Neural progenitor cell (in vitro differentiated cells): ENCODE measurements at regions not wholly inside any gene's neighbourhood (a gene's known extent, or its start where the extent isn't known, plus 50 kb on each side); places are given as distances from the start of the nearest gene placed in this dataset.

Experiments used
- DNase-seq: peaks from one replicate; pipeline ENCODE4 v3.0.0-alpha.2; 2016; ENCODE audit warnings: low spot score
- H2AFZ ChIP-seq: fragments of 200-600 bp; sonication (generic); replicated peaks from 2 replicates; pipeline ENCODE4 v1.6.1; 2016; ENCODE audit warnings: antibody characterized with exemption
- H3F3A ChIP-seq: fragments of 200-600 bp; sonication (generic); 2 replicates; pipeline ENCODE4 v1.6.1; 2016; ENCODE audit warnings: antibody characterized with exemption, low read depth
- H3K27ac ChIP-seq: fragments of 200-600 bp; sonication (generic); 2 replicates; pipeline ENCODE4 v1.5.1; 2016; ENCODE audit warnings: mild to moderate bottlenecking
- H3K27me3 ChIP-seq: fragments of 200-600 bp; sonication (generic); 2 replicates; pipeline ENCODE4 v1.6.1; 2016; ENCODE audit warnings: mild to moderate bottlenecking, moderate library complexity
- H3K36me3 ChIP-seq: fragments of 200-600 bp; sonication (generic); 2 replicates; pipeline ENCODE4 v1.5.1; 2016
- H3K4me1 ChIP-seq: fragments of 200-600 bp; sonication (generic); 2 replicates; pipeline ENCODE4 v1.6.1; 2016; ENCODE audit warnings: mixed run types
- H3K4me2 ChIP-seq: fragments of 200-600 bp; sonication (generic); 2 replicates; pipeline ENCODE4 v1.6.1; 2016
- H3K4me3 ChIP-seq: fragments of 200-600 bp; sonication (generic); 2 replicates; pipeline ENCODE4 v1.5.1; 2016
- H3K79me2 ChIP-seq: fragments of 200-600 bp; sonication (generic); 2 replicates; pipeline ENCODE4 v1.6.1; 2016; ENCODE audit warnings: low read depth
- H3K9ac ChIP-seq: fragments of 200-600 bp; sonication (generic); 2 replicates; pipeline ENCODE4 v1.6.1; 2016
- H3K9me3 ChIP-seq: fragments of 200-600 bp; sonication (generic); 2 replicates; pipeline ENCODE4 v1.5.1; 2016; ENCODE audit warnings: low read depth
- H4K20me1 ChIP-seq: fragments of 200-600 bp; sonication (generic); 2 replicates; pipeline ENCODE4 v1.6.1; 2016; ENCODE audit warnings: low read depth
- H3K27ac Mint-ChIP-seq: 3 replicates; pipeline ENCODE4 v1.8.0; 2021; ENCODE audit warnings: mixed read lengths
- H3K27me3 Mint-ChIP-seq: 2 replicates; pipeline ENCODE4 v1.8.0; 2022; ENCODE audit warnings: low read depth, mild to moderate bottlenecking, inconsistent platforms, moderate library complexity, mixed read lengths; ENCODE audit not compliant: insufficient read depth
- H3K36me3 Mint-ChIP-seq: 3 replicates; pipeline ENCODE4 v1.8.0; 2021; ENCODE audit warnings: mixed read lengths
- H3K4me1 Mint-ChIP-seq: 3 replicates; pipeline ENCODE4 v1.8.0; 2021; ENCODE audit warnings: mixed read lengths
- H3K4me3 Mint-ChIP-seq: 3 replicates; pipeline ENCODE4 v1.8.0; 2021; ENCODE audit warnings: mild to moderate bottlenecking, moderate library complexity, mixed read lengths
- H3K9me3 Mint-ChIP-seq: 3 replicates; pipeline ENCODE4 v1.8.0; 2020; ENCODE audit warnings: mixed read lengths
- CTCF ChIP-seq: fragments of 200-600 bp; sonication (generic); IDR thresholded peaks from 2 replicates; pipeline ENCODE4 v1.5.1; 2017; ENCODE audit warnings: antibody characterized with exemption, mild to moderate bottlenecking
- EZH2 ChIP-seq: fragments of 200-600 bp; sonication (generic); IDR thresholded peaks from 2 replicates; pipeline ENCODE4 v1.6.1; 2017; ENCODE audit warnings: antibody characterized with exemption, mild to moderate bottlenecking, moderate library complexity
- EZH2phosphoT487 ChIP-seq: fragments of 200-600 bp; sonication (generic); IDR thresholded peaks from 2 replicates; pipeline ENCODE4 v1.6.1; 2017; ENCODE audit warnings: antibody characterized with exemption

GRCh38 chr4:160493206-160493605 lies 1390.3 kb downstream of the RAPGEF2 start:
- Mint-ChIP-seq H3K27ac (no peak overlapping the region), H3K9me3 (peaks cover 15% of the 10 kb centered on the region), H3K4me1 (no peaks in the 10 kb centered on the region), H3K27me3 (no peaks in the 10 kb centered on the region), H3K4me3 (no peak overlapping the region), H3K36me3 (no peaks in the 10 kb centered on the region)
- Histone ChIP-seq H3K4me2 (no peak overlapping the region), H3K4me3 (no peak overlapping the region), H3K27ac (no peak overlapping the region), H3K9me3 (no peaks in the 10 kb centered on the region), H2AFZ (no peak overlapping the region), H3F3A (no peaks in the 10 kb centered on the region), H3K9ac (no peak overlapping the region), H3K4me1 (no peaks in the 10 kb centered on the region), H3K27me3 (no peaks in the 10 kb centered on the region), H3K79me2 (no peaks in the 10 kb centered on the region), H4K20me1 (no peaks in the 10 kb centered on the region), H3K36me3 (no peaks in the 10 kb centered on the region)
- DNase-seq = no peak
- TF ChIP-seq CTCF (no peak), EZH2 (no peak), EZH2phosphoT487 (no peak)

GRCh38 chr4:160495356-160495755 lies 1392.5 kb downstream of the RAPGEF2 start:
- no peaks in the 10 kb centered on the region for H3K79me2 ChIP-seq
- no peak overlapping the region for H3K27ac ChIP-seq
- no peaks in the 10 kb centered on the region for H3K9me3 ChIP-seq
- no peaks in the 10 kb centered on the region for H3F3A ChIP-seq
- no peak for DNase-seq
- H3K36me3 Mint-ChIP-seq = no peaks in the 10 kb centered on the region
- TF ChIP-seq CTCF = no peak
- no peak for TF ChIP-seq EZH2
- TF ChIP-seq EZH2phosphoT487 = no peak
- H3K4me3 Mint-ChIP-seq = no peak overlapping the region
- peaks cover 15% of the 10 kb centered on the region for H3K9me3 Mint-ChIP-seq
- H3K36me3 ChIP-seq = no peaks in the 10 kb centered on the region
- no peak overlapping the region for H3K4me2 ChIP-seq
- no peak overlapping the region for H3K4me3 ChIP-seq
- no peaks in the 10 kb centered on the region for H3K27me3 Mint-ChIP-seq
- H3K4me1 Mint-ChIP-seq = no peaks in the 10 kb centered on the region
- no peaks in the 10 kb centered on the region for H3K27me3 ChIP-seq
- no peak overlapping the region for H3K27ac Mint-ChIP-seq
- H3K4me1 ChIP-seq = no peaks in the 10 kb centered on the region
- no peak overlapping the region for H2AFZ ChIP-seq
- H4K20me1 ChIP-seq = no peaks in the 10 kb centered on the region
- no peak overlapping the region for H3K9ac ChIP-seq

DNA sequence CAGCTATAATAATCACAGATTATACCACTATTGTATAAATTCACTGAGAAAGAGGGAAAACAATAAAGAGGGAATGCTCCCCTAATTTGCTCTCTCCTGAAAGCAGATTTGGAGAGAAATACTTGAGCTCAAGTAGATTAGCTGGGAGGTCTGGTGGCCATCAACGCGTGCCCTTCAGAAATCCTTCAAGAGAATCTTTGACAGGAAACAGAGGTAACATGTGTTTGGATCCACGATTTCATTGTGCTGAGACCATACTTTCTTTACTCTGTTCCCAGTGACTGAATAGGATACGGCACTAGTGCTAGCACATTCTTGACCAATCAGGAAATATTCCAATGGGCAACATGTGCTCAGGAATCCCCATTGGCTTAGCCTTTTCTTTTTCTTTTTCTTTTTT lies 1395.3 kb downstream of the RAPGEF2 start:
- no peak overlapping the region for H2AFZ ChIP-seq
- no peak overlapping the region for H3K27ac ChIP-seq
- no peak overlapping the region for H3K4me3 Mint-ChIP-seq
- no peaks in the 10 kb centered on the region for H3K36me3 Mint-ChIP-seq
- no peaks in the 10 kb centered on the region for H3K27me3 Mint-ChIP-seq
- H3K4me3 ChIP-seq = no peak overlapping the region
- H3K4me2 ChIP-seq = no peak overlapping the region
- H3K9me3 Mint-ChIP-seq = peaks cover 6% of the 10 kb centered on the region
- H3K36me3 ChIP-seq = no peaks in the 10 kb centered on the region
- no peaks in the 10 kb centered on the region for H3K27me3 ChIP-seq
- TF ChIP-seq EZH2 = no peak
- TF ChIP-seq CTCF = no peak
- no peak for TF ChIP-seq EZH2phosphoT487
- H3K27ac Mint-ChIP-seq = no peak overlapping the region
- H3K79me2 ChIP-seq = no peaks in the 10 kb centered on the region
- H3K9ac ChIP-seq = no peak overlapping the region
- H3F3A ChIP-seq = no peaks in the 10 kb centered on the region
- no peaks in the 10 kb centered on the region for H3K4me1 Mint-ChIP-seq
- no peaks in the 10 kb centered on the region for H4K20me1 ChIP-seq
- H3K9me3 ChIP-seq = no peaks in the 10 kb centered on the region
- H3K4me1 ChIP-seq = no peaks in the 10 kb centered on the region
- no peak for DNase-seq

- no peaks in the 10 kb centered on the region for H3K4me1 ChIP-seq
- H3K36me3 Mint-ChIP-seq = no peaks in the 10 kb centered on the region
- H3K4me3 Mint-ChIP-seq = no peak overlapping the region
- no peaks in the 10 kb centered on the region for H3F3A ChIP-seq
- peaks cover under 1% of the 10 kb centered on the region for H3K9me3 Mint-ChIP-seq
- H3K79me2 ChIP-seq = no peaks in the 10 kb centered on the region
- H3K4me3 ChIP-seq = no peak overlapping the region
- no peaks in the 10 kb centered on the region for H3K36me3 ChIP-seq
- H3K27me3 Mint-ChIP-seq = no peaks in the 10 kb centered on the region
- TF ChIP-seq CTCF (no peak), EZH2phosphoT487 (no peak), EZH2 (no peak)
- H2AFZ ChIP-seq = no peak overlapping the region
- no peaks in the 10 kb centered on the region for H3K27me3 ChIP-seq
- H3K4me1 Mint-ChIP-seq = no peaks in the 10 kb centered on the region
- no peaks in the 10 kb centered on the region for H3K9me3 ChIP-seq
- no peak overlapping the region for H3K4me2 ChIP-seq
- H3K9ac ChIP-seq = no peak overlapping the region
- H4K20me1 ChIP-seq = no peaks in the 10 kb centered on the region
- no peak for DNase-seq
- no peak overlapping the region for H3K27ac Mint-ChIP-seq
- H3K27ac ChIP-seq = no peak overlapping the region
These were observed 1402.8 kb downstream of the RAPGEF2 start for GRCh38 chr4:160505724-160506123.
